HCT116 (cell line): ENCODE measurements at regions not wholly inside any gene's neighbourhood (a gene's known extent, or its start where the extent isn't known, plus 50 kb on each side); places are given as distances from the start of the nearest gene placed in this dataset.

Experiments
- ATAC-seq: fragments of 200-7000 bp; cut with Tn5 transposase; 2 replicates; pipeline ENCODE4 v1.9.1; 2020; ENCODE audit warnings: mild to moderate bottlenecking, moderate library complexity
- BruUV-seq: library from RNA; stranded (reverse); fragments of 400-500 nt; replicated peaks from 2 replicates; lab custom pipeline; 2021; lab: Mats Ljungman, UMichigan
- CTCF ChIA-PET: fragments of 300-600 bp; sonication (Branson Sonifier 250); formaldehyde crosslinking; loops from one replicate; lab custom pipeline; 2021; ENCODE audit warnings: antibody characterized with exemption; lab: Charles Lee
- POLR2A ChIA-PET: fragments of 300-600, 350-600 bp; sonication (Branson Sonifier 250); formaldehyde crosslinking; loops from one replicate; lab custom pipeline; 2021; ENCODE audit warnings: antibody characterized with exemption; lab: Charles Lee
- RAD21 ChIA-PET, 2 experiments: fragments of 300-600 bp; sonication (Branson Sonifier 250); formaldehyde crosslinking; loops; one replicate each; lab custom pipeline; 2023; ENCODE audit warnings: low total read pairs in 2 of 2; ENCODE audit not compliant: uncharacterized antibody in 2 of 2, unreplicated experiment in 2 of 2, low non-redundant PET in 1 of 2; lab: Charles Lee
- DNase-seq: peaks from one replicate; pipeline ENCODE4 v3.0.0-alpha.2; 2010; ENCODE audit warnings: low read depth, low spot score
- H2AFZ ChIP-seq: fragments of 200-600 bp; shearing (Covaris generic), sonication (generic); 2 replicates; pipeline ENCODE4 v1.6.1; 2017; ENCODE audit warnings: low read depth, mixed run types, mixed read lengths, antibody characterized with exemption, low read length; ENCODE audit not compliant: poor library complexity, severe bottlenecking
- H3K27ac ChIP-seq: 2 replicates; pipeline ENCODE4 v1.5.1; 2012; ENCODE audit warnings: low read depth, low read length
- H3K27me3 ChIP-seq: fragments of 200-600 bp; sonication (generic); 2 replicates; pipeline ENCODE4 v1.6.1; 2016; ENCODE audit warnings: mixed run types, low read length, mixed read lengths; ENCODE audit not compliant: insufficient read depth
- H3K36me3 ChIP-seq, 2 experiments: fragments of 200-500 bp in 1 of 2; fragments of 200-600 bp in 1 of 2; sonication (Bioruptor generic) in 1 of 2; sonication (generic) in 1 of 2; 2 replicates each; pipeline versions ENCODE4 v1.5.1 to v1.6.1; 2014 to 2016; ENCODE audit warnings: low read length in 2 of 2, inconsistent platforms in 1 of 2, mixed read lengths in 1 of 2, mixed run types in 1 of 2; ENCODE audit not compliant: insufficient read depth in 2 of 2, control insufficient read depth in 1 of 2
- H3K4me1 ChIP-seq, 2 experiments: fragments of 200-600 bp in 1 of 2; sonication (generic) in 1 of 2; 2 replicates each; pipeline versions ENCODE4 v1.5.1 to v1.6.1; 2012 to 2017; ENCODE audit warnings: low read length in 2 of 2, inconsistent platforms in 1 of 2, mild to moderate bottlenecking in 1 of 2, mixed read lengths in 1 of 2, mixed run types in 1 of 2, moderate library complexity in 1 of 2; ENCODE audit not compliant: insufficient read depth in 2 of 2, control insufficient read depth in 1 of 2
- H3K4me2 ChIP-seq: fragments of 200-600 bp; sonication (generic); 2 replicates; pipeline ENCODE4 v1.6.1; 2017; ENCODE audit warnings: mixed run types, low read length, mixed read lengths
- H3K4me3 ChIP-seq, 2 experiments: fragments of 200-600 bp in 1 of 2; sonication (generic) in 1 of 2; replicated peaks in 1 of 2; 2 replicates each; pipeline ENCODE4 v1.5.1; 2011 to 2016; ENCODE audit warnings: low read length in 2 of 2, control low read depth in 1 of 2, low read depth in 1 of 2, mild to moderate bottlenecking in 1 of 2, mixed read lengths in 1 of 2, mixed run types in 1 of 2
- H3K79me2 ChIP-seq: fragments of 200-600 bp; sonication (generic); 2 replicates; pipeline ENCODE4 v1.6.1; 2017; ENCODE audit warnings: mild to moderate bottlenecking, mixed run types, low read length, moderate library complexity, mixed read lengths; ENCODE audit not compliant: insufficient read depth
- H3K9ac ChIP-seq: fragments of 200-600 bp; sonication (generic); 2 replicates; pipeline ENCODE4 v1.6.1; 2016; ENCODE audit warnings: low read length, mixed read lengths
- H3K9me2 ChIP-seq: fragments of 200-600 bp; sonication (generic), shearing (Covaris generic); 2 replicates; pipeline ENCODE4 v1.6.1; 2017; ENCODE audit warnings: mixed run types, mild to moderate bottlenecking, moderate library complexity; ENCODE audit not compliant: insufficient read depth
- H3K9me3 ChIP-seq, 2 experiments: fragments of 200-500 bp in 1 of 2; fragments of 200-600 bp in 1 of 2; sonication (Bioruptor generic) in 1 of 2; sonication (generic) in 1 of 2; 2 replicates each; pipeline ENCODE4 v1.6.1; 2014 to 2017; ENCODE audit warnings: low read length in 2 of 2, mixed read lengths in 2 of 2, inconsistent platforms in 1 of 2, low read depth in 1 of 2, mild to moderate bottlenecking in 1 of 2, mixed run types in 1 of 2, moderate library complexity in 1 of 2; ENCODE audit not compliant: control insufficient read depth in 1 of 2, insufficient read depth in 1 of 2
- H4K20me1 ChIP-seq: fragments of 200-600 bp; sonication (generic), shearing (Covaris generic); 2 replicates; pipeline ENCODE4 v1.6.1; 2017; ENCODE audit warnings: mixed run types, mild to moderate bottlenecking, moderate library complexity; ENCODE audit not compliant: insufficient read depth
- ATF3 ChIP-seq: IDR thresholded peaks from 2 replicates; pipeline ENCODE4 v1.6.1; 2012
- CBX3 ChIP-seq: IDR thresholded peaks from 2 replicates; pipeline ENCODE4 v1.6.1; 2012; ENCODE audit warnings: low read depth
- CEBPB ChIP-seq: IDR thresholded peaks from 2 replicates; pipeline ENCODE4 v1.6.1; 2012; ENCODE audit warnings: low read depth
- EGR1 ChIP-seq: IDR thresholded peaks from 2 replicates; pipeline ENCODE4 v1.6.1; 2012; ENCODE audit warnings: low read depth
- EZH2 ChIP-seq: fragments of 200-600 bp; sonication (generic); IDR thresholded peaks from 2 replicates; pipeline ENCODE4 v1.6.1; 2017; ENCODE audit warnings: antibody characterized with exemption, mixed run types
- EZH2phosphoT487 ChIP-seq: fragments of 200-600 bp; IDR thresholded peaks from 2 replicates; pipeline ENCODE4 v1.6.1; 2018; ENCODE audit warnings: antibody characterized with exemption, borderline replicate concordance
- FOSL1 ChIP-seq: IDR thresholded peaks from 2 replicates; pipeline ENCODE4 v1.6.1; 2012; ENCODE audit warnings: low read depth
- JUND ChIP-seq: IDR thresholded peaks from 2 replicates; pipeline ENCODE4 v1.6.1; 2012
- MAX ChIP-seq: IDR thresholded peaks from 2 replicates; pipeline ENCODE4 v1.6.1; 2012
- POLR2A ChIP-seq: IDR thresholded peaks from 2 replicates; pipeline ENCODE4 v1.7.0; 2011; ENCODE audit warnings: borderline replicate concordance; ENCODE audit not compliant: insufficient read depth, insufficient read length; ENCODE audit errors: extremely low read depth
- POLR2AphosphoS5 ChIP-seq: IDR thresholded peaks from 2 replicates; pipeline ENCODE4 v1.6.1; 2011; ENCODE audit warnings: mild to moderate bottlenecking, low read depth, low read length, moderate library complexity
- RAD21 ChIP-seq: IDR thresholded peaks from 2 replicates; pipeline ENCODE4 v1.6.1; 2012; ENCODE audit warnings: low read depth, mild to moderate bottlenecking
- REST ChIP-seq: IDR thresholded peaks from 2 replicates; pipeline ENCODE4 v1.6.1; 2012; ENCODE audit warnings: low read depth
- SIN3A ChIP-seq: IDR thresholded peaks from 2 replicates; pipeline ENCODE4 v1.6.1; 2012; ENCODE audit warnings: low read depth
- SP1 ChIP-seq: IDR thresholded peaks from 2 replicates; pipeline ENCODE4 v1.6.1; 2012; ENCODE audit warnings: low read depth
- SRF ChIP-seq: IDR thresholded peaks from 2 replicates; pipeline ENCODE4 v1.6.1; 2012; ENCODE audit warnings: low read depth
- TCF7L2 ChIP-seq: IDR thresholded peaks from 2 replicates; pipeline ENCODE4 v1.7.0; 2011; ENCODE audit warnings: borderline replicate concordance, inconsistent platforms; ENCODE audit not compliant: insufficient read depth, insufficient read length; ENCODE audit errors: extremely low read depth
- YY1 ChIP-seq: IDR thresholded peaks from 2 replicates; pipeline ENCODE4 v1.6.1; 2011; ENCODE audit warnings: low read length, low read depth, moderate library complexity, mild to moderate bottlenecking; ENCODE audit not compliant: insufficient replicate concordance; ENCODE audit errors: extremely low read depth
- ZNF274 ChIP-seq: fragments of 200-500 bp; sonication (Bioruptor generic); IDR thresholded peaks from 2 replicates; pipeline ENCODE4 v1.6.1; 2014; ENCODE audit warnings: mild to moderate bottlenecking, low read depth, low read length, inconsistent platforms
- intact Hi-C: fragments of 100-400 bp; cut with micrococcal nuclease; formaldehyde crosslinking; loops from 2 replicates; pipeline ENCODE4 v1.10.0; 2022

GRCh38 chr12:116463366-116463765, 95.8 kb upstream of the MAP1LC3B2 start:
- intact Hi-C loops, result no loop called here
- RAD21 ChIA-PET, result no interaction called here
- H4K20me1 ChIP-seq, result no peaks in the 10 kb centered on the region

GRCh38 chr12:116465407-116465806, 93.8 kb upstream of the MAP1LC3B2 start:
- Histone ChIP-seq H3K4me1 (peaks cover 0 to 40% of the 10 kb centered on the region in 2 experiments; a peak in 3 of 4 replicates), H3K4me3 (no peak overlapping the region), H3K9me2 (no peaks in the 10 kb centered on the region), H3K79me2 (no peaks in the 10 kb centered on the region), H2AFZ (no peak overlapping the region), H3K36me3 (no peaks in the 10 kb centered on the region), H3K9ac (no peak overlapping the region), H3K27ac (no peak overlapping the region), H4K20me1 (no peaks in the 10 kb centered on the region), H3K4me2 (no peak overlapping the region), H3K9me3 (no peaks in the 10 kb centered on the region), H3K27me3 (no peaks in the 10 kb centered on the region)
- ChIA-PET POLR2A (interaction anchor here (2.5 kb wide), 1 partner anchor 42 kb away, joined by 6 read pairs; no protein-coding TSS in a partner anchor), RAD21 (no interaction called here), CTCF (no interaction called here)
- BruUV-seq, result no TSS peak
- no peak for ATAC-seq
- no peak for DNase-seq
- intact Hi-C loops, result no loop called here
- TF ChIP-seq TCF7L2 (no peak), YY1 (no peak), EGR1 (no peak), SIN3A (no peak), EZH2 (no peak), ATF3 (no peak), SRF (no peak), POLR2A (no peak), POLR2AphosphoS5 (no peak), REST (no peak), SP1 (no peak), JUND (no peak), CBX3 (no peak), CEBPB (no peak), EZH2phosphoT487 (no peak), FOSL1 (no peak)

More at GRCh38 chr12:116463366-116463765, 95.8 kb upstream of the MAP1LC3B2 start:
- Histone ChIP-seq H3K36me3 (no peaks in the 10 kb centered on the region), H3K27me3 (no peaks in the 10 kb centered on the region), H3K4me3 (no peak overlapping the region), H3K4me1 (peaks cover 0 to 38% of the 10 kb centered on the region in 2 experiments; a peak in 3 of 4 replicates), H3K27ac (no peak overlapping the region), H2AFZ (no peak overlapping the region), H3K9me2 (no peaks in the 10 kb centered on the region), H3K9me3 (no peaks in the 10 kb centered on the region), H3K9ac (no peak overlapping the region), H3K4me2 (no peak overlapping the region), H3K79me2 (no peaks in the 10 kb centered on the region)
- CTCF ChIA-PET, result no interaction called here
- BruUV-seq, result no TSS peak
- POLR2A ChIA-PET, result interaction anchor here (2.5 kb wide), 1 partner anchor 44 kb away, joined by 6 read pairs; no protein-coding TSS in a partner anchor
- no peak for ATAC-seq
- TF ChIP-seq RAD21 (no peak), SP1 (no peak), POLR2AphosphoS5 (no peak), POLR2A (no peak), JUND (no peak), MAX (no peak), ZNF274 (no peak), FOSL1 (no peak), TCF7L2 (no peak)
- DNase-seq, result no peak
